IMR-90 (cell line): ENCODE measurements at regions not wholly inside any gene's neighbourhood (a gene's known extent, or its start where the extent isn't known, plus 50 kb on each side); places are given as distances from the start of the nearest gene placed in this dataset.

Experiments
- ATAC-seq: fragments of 200-7000 bp; cut with Tn5 transposase; 2 replicates; pipeline ENCODE4 v1.9.1; 2020; ENCODE audit warnings: low read depth, mild to moderate bottlenecking, moderate library complexity
- BruUV-seq: library from RNA; stranded (reverse); fragments of 400-500 nt; replicated peaks from 2 replicates; lab custom pipeline; 2021; lab: Mats Ljungman, UMichigan
- CTCF ChIA-PET: fragments of 300-600 bp; formaldehyde crosslinking; extraction: SDS; loops from one replicate; lab custom pipeline; 2021; ENCODE audit warnings: antibody characterized with exemption; lab: Yijun Ruan, JAX
- POLR2A ChIA-PET: fragments of 300-600 bp; sonication (Branson Sonifier 250); formaldehyde crosslinking; loops from one replicate; lab custom pipeline; 2022; ENCODE audit warnings: antibody characterized with exemption; ENCODE audit not compliant: unreplicated experiment; lab: Charles Lee
- DNase-seq: peaks from one replicate; pipeline ENCODE4 v3.0.0; 2013
- H2AFZ ChIP-seq: replicated peaks from 2 replicates; pipeline ENCODE3; 2013; ENCODE audit warnings: low read length, mild to moderate bottlenecking; ENCODE audit not compliant: poor library complexity
- H2AK5ac ChIP-seq: 2 replicates; pipeline ENCODE4 v1.6.1; 2013; ENCODE audit warnings: low read depth, low read length, inconsistent platforms
- H2AK9ac ChIP-seq: replicated peaks from 2 replicates; pipeline ENCODE3; 2013; ENCODE audit warnings: mild to moderate bottlenecking, low read depth, low read length, moderate library complexity; ENCODE audit not compliant: poor library complexity
- H2BK120ac ChIP-seq: 2 replicates; pipeline ENCODE4 v1.6.1; 2013; ENCODE audit warnings: low read depth, low read length, inconsistent platforms
- H2BK15ac ChIP-seq: 3 replicates; pipeline ENCODE4 v1.6.1; 2013; ENCODE audit warnings: low read depth, low read length, inconsistent platforms
- H2BK20ac ChIP-seq: 2 replicates; pipeline ENCODE4 v1.6.1; 2013; ENCODE audit warnings: low read depth, mild to moderate bottlenecking, inconsistent platforms, low read length, moderate library complexity
- H2BK5ac ChIP-seq: 2 replicates; pipeline ENCODE4 v1.6.1; 2013; ENCODE audit warnings: mild to moderate bottlenecking, low read depth, low read length, inconsistent platforms; ENCODE audit not compliant: poor library complexity, severe bottlenecking
- H3K14ac ChIP-seq: replicated peaks from 2 replicates; pipeline ENCODE4 v1.6.1; 2013; ENCODE audit warnings: low read depth, low read length, inconsistent platforms
- H3K18ac ChIP-seq: 2 replicates; pipeline ENCODE4 v1.6.1; 2013; ENCODE audit warnings: low read depth, low read length, control low read depth
- H3K23ac ChIP-seq: 2 replicates; pipeline ENCODE4 v1.6.1; 2013; ENCODE audit warnings: low read depth, low read length, inconsistent platforms
- H3K27ac ChIP-seq: 2 replicates; pipeline ENCODE4 v1.5.1; 2013; ENCODE audit warnings: mild to moderate bottlenecking, control low read depth, low read length; ENCODE audit not compliant: insufficient read depth
- H3K27me3 ChIP-seq: 2 replicates; pipeline ENCODE4 v1.6.1; 2013; ENCODE audit warnings: low read length; ENCODE audit not compliant: control insufficient read depth, insufficient read depth
- H3K36me3 ChIP-seq: 2 replicates; pipeline ENCODE4 v1.6.1; 2013; ENCODE audit warnings: low read length, mixed read lengths; ENCODE audit not compliant: control insufficient read depth, insufficient read depth
- H3K4ac ChIP-seq: 2 replicates; pipeline ENCODE4 v1.6.1; 2013; ENCODE audit warnings: low read depth, low read length, inconsistent platforms
- H3K4me1 ChIP-seq: 2 replicates; pipeline ENCODE4 v1.6.1; 2013; ENCODE audit warnings: low read length, mixed read lengths; ENCODE audit not compliant: control insufficient read depth, insufficient read depth
- H3K4me2 ChIP-seq: 2 replicates; pipeline ENCODE4 v1.6.1; 2013; ENCODE audit warnings: low read depth, mild to moderate bottlenecking, control low read depth, low read length, moderate library complexity
- H3K4me3 ChIP-seq: 2 replicates; pipeline ENCODE4 v1.5.1; 2013; ENCODE audit warnings: low read depth, mild to moderate bottlenecking, control low read depth, low read length, moderate library complexity; ENCODE audit not compliant: insufficient read depth
- H3K56ac ChIP-seq: 2 replicates; pipeline ENCODE4 v1.6.1; 2013; ENCODE audit warnings: low read length, inconsistent platforms; ENCODE audit not compliant: insufficient read depth; ENCODE audit errors: extremely low read depth
- H3K79me1 ChIP-seq, 2 experiments: 2 replicates each; pipeline ENCODE4 v1.6.1; 2013; ENCODE audit warnings: low read length in 2 of 2, inconsistent platforms in 1 of 2, low read depth in 1 of 2
- H3K9ac ChIP-seq: 2 replicates; pipeline ENCODE4 v1.6.1; 2013; ENCODE audit warnings: low read depth, low read length, control low read depth
- H3K9me1 ChIP-seq: 2 replicates; pipeline ENCODE4 v1.6.1; 2013; ENCODE audit warnings: low read length, inconsistent platforms; ENCODE audit not compliant: insufficient read depth
- H3K9me3 ChIP-seq: 2 replicates; pipeline ENCODE4 v1.6.1; 2013; ENCODE audit warnings: low read length; ENCODE audit not compliant: control insufficient read depth, insufficient read depth
- H4K20me1 ChIP-seq: 2 replicates; pipeline ENCODE4 v1.6.1; 2013; ENCODE audit warnings: low read length, inconsistent platforms; ENCODE audit not compliant: insufficient read depth
- H4K5ac ChIP-seq: 2 replicates; pipeline ENCODE4 v1.6.1; 2013; ENCODE audit warnings: mild to moderate bottlenecking, low read depth, low read length, control low read depth
- H4K8ac ChIP-seq, 2 experiments: 2 replicates each; pipeline ENCODE4 v1.6.1; 2013; ENCODE audit warnings: low read depth in 2 of 2, low read length in 2 of 2, control low read depth in 1 of 2, inconsistent platforms in 1 of 2
- H4K91ac ChIP-seq: 2 replicates; pipeline ENCODE4 v1.6.1; 2013; ENCODE audit warnings: low read depth, low read length, inconsistent platforms; ENCODE audit not compliant: insufficient read depth
- BHLHE40 ChIP-seq: fragments of 150-350 bp; IDR thresholded peaks from 2 replicates; pipeline ENCODE4 v1.6.1; 2016; ENCODE audit warnings: mild to moderate bottlenecking, low read depth, low read length
- ELK1 ChIP-seq: fragments of 150-350 bp; IDR thresholded peaks from 2 replicates; pipeline ENCODE4 v1.6.1; 2016; ENCODE audit warnings: low read depth, mild to moderate bottlenecking, low read length, moderate library complexity, borderline replicate concordance
- FOS ChIP-seq: fragments of 150-350 bp; IDR thresholded peaks from 2 replicates; pipeline ENCODE4 v1.6.1; 2016; ENCODE audit warnings: low read depth, low read length
- MXI1 ChIP-seq: IDR thresholded peaks from 2 replicates; pipeline ENCODE4 v1.6.1; 2012; ENCODE audit warnings: low read depth, mild to moderate bottlenecking, low read length, moderate library complexity, borderline replicate concordance
- NFE2L2 ChIP-seq: fragments of 150-350 bp; IDR thresholded peaks from 2 replicates; pipeline ENCODE4 v1.6.1; 2016; ENCODE audit warnings: low read depth, mild to moderate bottlenecking, low read length
- RAD21 ChIP-seq: IDR thresholded peaks from 2 replicates; pipeline ENCODE4 v1.6.1; 2012; ENCODE audit warnings: low read length, improper control_type of control experiment
- SMC3 ChIP-seq: fragments of 150-350 bp; IDR thresholded peaks from 2 replicates; pipeline ENCODE4 v1.6.1; 2016; ENCODE audit warnings: low read depth, mild to moderate bottlenecking, antibody characterized with exemption, low read length, moderate library complexity
- USF2 ChIP-seq: fragments of 150-350 bp; IDR thresholded peaks from 2 replicates; pipeline ENCODE4 v1.6.1; 2017; ENCODE audit warnings: mild to moderate bottlenecking, antibody characterized with exemption, low read length, low read depth
- dilution Hi-C: fragments of 300-500 bp; cut with HindIII; formaldehyde crosslinking; loops from one replicate; pipeline ENCODE4 v1.14.3; 2018; ENCODE audit warnings: low sequenced_read_pairs; ENCODE audit not compliant: unreplicated experiment
- in situ Hi-C: fragments of 300-500 bp; cut with MboI; formaldehyde crosslinking; loops from 3 replicates; pipeline ENCODE4 v1.14.3; 2019; ENCODE audit warnings: low sequenced_read_pairs, inconsistent platforms, mixed read lengths
- intact Hi-C: fragments of 100-400 bp; cut with micrococcal nuclease; formaldehyde crosslinking; loops from 2 replicates; pipeline ENCODE4 v1.10.0; 2022

- Histone ChIP-seq H3K56ac (no peak overlapping the region), H3K79me1 (no peaks in the 10 kb centered on the region), H4K8ac (no peak overlapping the region), H2AFZ (no peak overlapping the region), H4K5ac (no peak overlapping the region), H3K9me3 (no peaks in the 10 kb centered on the region), H3K4me2 (no peak overlapping the region), H2BK5ac (no peak overlapping the region), H2BK20ac (no peak overlapping the region), H2BK120ac (no peak overlapping the region), H4K91ac (no peak overlapping the region), H3K36me3 (no peaks in the 10 kb centered on the region), H3K9me1 (no peaks in the 10 kb centered on the region), H3K18ac (no peak overlapping the region), H3K9ac (no peak overlapping the region), H3K27ac (no peak overlapping the region), H3K27me3 (peaks cover 2% of the 10 kb centered on the region; the same call in 1 of the 2 replicates), H2AK5ac (no peak overlapping the region), H2BK15ac (no peak overlapping the region), H2AK9ac (no peak overlapping the region), H3K4me1 (no peaks in the 10 kb centered on the region), H3K4me3 (no peak overlapping the region), H3K4ac (no peak overlapping the region), H3K23ac (no peak overlapping the region), H3K14ac (no peak overlapping the region), H4K20me1 (no peaks in the 10 kb centered on the region)
- BruUV-seq: no TSS peak
- POLR2A ChIA-PET: no interaction called here
- TF ChIP-seq NFE2L2 (no peak), FOS (no peak), BHLHE40 (no peak), RAD21 (no peak), SMC3 (no peak), MXI1 (no peak), USF2 (no peak), ELK1 (no peak)
- CTCF ChIA-PET: no interaction called here
- intact Hi-C loops (no loop called here), dilution Hi-C loops (no loop called here), in situ Hi-C loops (no loop called here)
- ATAC-seq (no peak), DNase-seq (no peak)
These were observed 241.7 kb upstream of the P2RY1 start for GRCh38 chr3:152593242-152593641.
